ENCODE measurements at regions not wholly inside any gene's neighbourhood (a gene's known extent, or its start where the extent isn't known, plus 50 kb on each side); places are given as distances from the start of the nearest gene placed in this dataset.
"Not testable (repeated sequence)": the region's sequence is repeated elsewhere in the genome, so short reads cannot be mapped to it uniquely, and the experiment has no call there.

GRCh38 chr20:16801919-16802651, 53.9 kb downstream of the OTOR start:
- DNase-seq: peak; percentile 31

GRCh38 chr20:16802652-16802935, 54.4 kb downstream of the OTOR start:
- DNase-seq: no peak

GRCh38 chr20:16803965-16804792, 56.0 kb downstream of the OTOR start:
- DNase-seq: peak; percentile 49

GRCh38 chr20:16804793-16805187, 56.6 kb downstream of the OTOR start:
- DNase-seq: no peak

- DNase-seq: no peak
Measured at GRCh38 chr20:16806061-16806460, 57.9 kb downstream of the OTOR start.

GRCh38 chr20:16806886-16807285, 58.7 kb downstream of the OTOR start:
- no peak for DNase-seq

GRCh38 chr20:16808796-16809195, 60.6 kb downstream of the OTOR start:
- no peak for DNase-seq

GRCh38 chr20:16810216-16810615, 62.1 kb downstream of the OTOR start:
- no peak for DNase-seq

- DNase-seq: no peak
Measured at GRCh38 chr20:16816192-16816591, 68.0 kb downstream of the OTOR start.

- DNase-seq: no peak
Measured at GRCh38 chr20:16819483-16819882, 71.3 kb downstream of the OTOR start.

GRCh38 chr20:16821211-16822089, 73.3 kb downstream of the OTOR start:
- DNase-seq: no peak

GRCh38 chr20:16824664-16825063, 76.5 kb downstream of the OTOR start:
- DNase-seq: no peak

- no peak for DNase-seq
Measured at GRCh38 chr20:16828666-16829305, 80.6 kb downstream of the OTOR start.

GRCh38 chr20:16835690-16836089, 87.5 kb downstream of the OTOR start:
- not testable (repeated sequence) for DNase-seq

GRCh38 chr20:16842486-16843120, 94.4 kb downstream of the OTOR start:
- no peak for DNase-seq

- no peak for DNase-seq
Measured at GRCh38 chr20:16844406-16844805, 96.2 kb downstream of the OTOR start.

- DNase-seq: no peak
Measured at GRCh38 chr20:16846006-16846405, 97.8 kb downstream of the OTOR start.

- DNase-seq: no peak
Measured at GRCh38 chr20:16848061-16848460, 99.9 kb downstream of the OTOR start.

GRCh38 chr20:16848526-16848925, 100.4 kb downstream of the OTOR start:
- no peak for DNase-seq

GRCh38 chr20:16860914-16861313, 112.8 kb downstream of the OTOR start:
- DNase-seq: no peak

- DNase-seq: no peak
Measured at GRCh38 chr20:16861708-16862107, 113.5 kb downstream of the OTOR start.

GRCh38 chr20:16863303-16863702, 115.1 kb downstream of the OTOR start:
- no peak for DNase-seq
